Ovary (tissue), 3 donors: ENCODE measurements at regions not wholly inside any gene's neighbourhood (a gene's known extent, or its start where the extent isn't known, plus 50 kb on each side); places are given as distances from the start of the nearest gene placed in this dataset.

Experiments used
- EP300 ChIP-seq: sonication (generic); formaldehyde crosslinking; IDR thresholded peaks from one replicate; pipeline ENCODE4 v1.6.1; 2017; ENCODE audit warnings: antibody characterized with exemption
- POLR2A ChIP-seq: fragments of 450-650 bp; IDR thresholded peaks from one replicate; pipeline ENCODE4 v1.6.1; 2017; ENCODE audit warnings: antibody characterized with exemption, mild to moderate bottlenecking, moderate library complexity
- TF ChIP-seq, protein P1 (sequence below), 3 donors: fragments of 450-650 bp in 2 of 3; fragments of 200-600 bp in 1 of 3; IDR thresholded peaks; one replicate each; pipeline versions ENCODE4 v1.5.1 to v1.8.0; 2016 to 2022; ENCODE audit warnings: antibody characterized with exemption in 3 of 3, mild to moderate bottlenecking in 1 of 3
- donor health status: DM: no; HTN: no; CAD: no.

- TF ChIP-seq, protein P1, sequence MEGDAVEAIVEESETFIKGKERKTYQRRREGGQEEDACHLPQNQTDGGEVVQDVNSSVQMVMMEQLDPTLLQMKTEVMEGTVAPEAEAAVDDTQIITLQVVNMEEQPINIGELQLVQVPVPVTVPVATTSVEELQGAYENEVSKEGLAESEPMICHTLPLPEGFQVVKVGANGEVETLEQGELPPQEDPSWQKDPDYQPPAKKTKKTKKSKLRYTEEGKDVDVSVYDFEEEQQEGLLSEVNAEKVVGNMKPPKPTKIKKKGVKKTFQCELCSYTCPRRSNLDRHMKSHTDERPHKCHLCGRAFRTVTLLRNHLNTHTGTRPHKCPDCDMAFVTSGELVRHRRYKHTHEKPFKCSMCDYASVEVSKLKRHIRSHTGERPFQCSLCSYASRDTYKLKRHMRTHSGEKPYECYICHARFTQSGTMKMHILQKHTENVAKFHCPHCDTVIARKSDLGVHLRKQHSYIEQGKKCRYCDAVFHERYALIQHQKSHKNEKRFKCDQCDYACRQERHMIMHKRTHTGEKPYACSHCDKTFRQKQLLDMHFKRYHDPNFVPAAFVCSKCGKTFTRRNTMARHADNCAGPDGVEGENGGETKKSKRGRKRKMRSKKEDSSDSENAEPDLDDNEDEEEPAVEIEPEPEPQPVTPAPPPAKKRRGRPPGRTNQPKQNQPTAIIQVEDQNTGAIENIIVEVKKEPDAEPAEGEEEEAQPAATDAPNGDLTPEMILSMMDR (IDR thresholded peaks at IDR 0.05): no peak
- TF ChIP-seq EP300: no peak
- no peak for TF ChIP-seq POLR2A
Observed at GRCh38 chr3:117226932-117227331, 517.4 kb downstream of the TUSC7 start.
